Activated naive CD4-positive, alpha-beta T cell treated with anti-CD3 and anti-CD28 coated beads, Interleukin-2, amount 50 U/mL, for 72 hours (primary cell): ENCODE measurements at regions not wholly inside any gene's neighbourhood (a gene's known extent, or its start where the extent isn't known, plus 50 kb on each side); places are given as distances from the start of the nearest gene placed in this dataset.

Source experiments
- ATAC-seq, 2 donors: fragments of 150-1000 bp; cut with Tn5 transposase; 2 replicates each; pipeline ENCODE4 v1.10.0; 2021; ENCODE audit warnings: mild to moderate bottlenecking in 2 of 2, moderate library complexity in 2 of 2
- DNase-seq, 2 donors: peaks; one replicate each; pipeline ENCODE4 v3.0.0; 2021 to 2022; ENCODE audit warnings: low spot score in 2 of 2
- H3K27ac Mint-ChIP-seq, 2 donors: one replicate each; pipeline ENCODE4 v1.8.0; 2022; ENCODE audit warnings: mild to moderate bottlenecking in 2 of 2, mixed read lengths in 2 of 2
- H3K36me3 Mint-ChIP-seq, 2 donors: one replicate each; pipeline ENCODE4 v1.8.0; 2022; ENCODE audit warnings: mixed read lengths in 2 of 2
- H3K9me3 Mint-ChIP-seq, 2 donors: one replicate each; pipeline ENCODE4 v1.8.0; 2022; ENCODE audit warnings: mixed read lengths in 2 of 2

DNA sequence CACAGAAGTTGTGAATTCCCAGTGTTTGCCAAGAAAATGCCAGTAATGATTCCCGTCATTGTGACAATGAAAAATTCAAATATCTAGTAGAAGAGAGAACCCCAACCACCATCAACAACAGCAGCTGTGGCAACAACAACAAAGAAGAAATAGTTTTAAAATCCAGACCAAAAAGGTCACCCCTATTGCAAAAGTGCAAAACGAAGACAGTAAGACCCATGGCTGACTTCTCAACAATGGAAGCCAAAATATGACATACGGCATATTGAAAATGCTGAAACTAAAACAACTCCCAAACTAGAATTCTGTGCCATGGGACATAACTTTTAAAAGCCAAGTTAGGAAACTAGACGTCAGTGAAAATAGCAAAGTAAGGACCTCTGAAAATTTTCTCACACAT lies 270.6 kb downstream of the IRX2 start:
- ATAC-seq (no peak), DNase-seq (no peak)
- Mint-ChIP-seq H3K27ac (no peak overlapping the region), H3K9me3 (peaks cover 14 to 21% of the 10 kb centered on the region in 2 donors), H3K36me3 (peaks cover 8 to 10% of the 10 kb centered on the region in 2 donors)

DNA sequence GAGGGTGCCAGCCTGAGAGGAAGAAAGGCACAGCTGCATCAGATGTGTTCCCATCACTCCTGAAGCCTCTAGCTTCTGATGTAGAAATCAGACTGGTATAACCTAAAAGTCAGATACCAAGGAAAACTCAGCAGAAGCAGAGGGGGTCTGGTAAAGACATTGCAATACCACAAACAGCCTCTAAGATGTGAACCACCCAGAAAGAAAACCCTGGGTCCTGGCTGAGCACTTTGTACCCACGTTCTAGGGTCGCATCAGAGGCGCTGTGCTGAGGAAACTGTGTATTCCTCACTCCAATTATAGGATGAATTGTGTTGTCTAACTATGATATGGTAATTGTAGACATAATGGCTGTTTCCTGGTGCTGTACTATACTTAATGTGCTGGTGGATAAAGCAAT lies 275.6 kb downstream of the IRX2 start:
- peaks cover 3 to 4% of the 10 kb centered on the region in 2 donors for H3K9me3 Mint-ChIP-seq
- ATAC-seq = no peak
- no peaks in the 10 kb centered on the region for H3K36me3 Mint-ChIP-seq
- no peak for DNase-seq
- H3K27ac Mint-ChIP-seq = no peak overlapping the region

DNA sequence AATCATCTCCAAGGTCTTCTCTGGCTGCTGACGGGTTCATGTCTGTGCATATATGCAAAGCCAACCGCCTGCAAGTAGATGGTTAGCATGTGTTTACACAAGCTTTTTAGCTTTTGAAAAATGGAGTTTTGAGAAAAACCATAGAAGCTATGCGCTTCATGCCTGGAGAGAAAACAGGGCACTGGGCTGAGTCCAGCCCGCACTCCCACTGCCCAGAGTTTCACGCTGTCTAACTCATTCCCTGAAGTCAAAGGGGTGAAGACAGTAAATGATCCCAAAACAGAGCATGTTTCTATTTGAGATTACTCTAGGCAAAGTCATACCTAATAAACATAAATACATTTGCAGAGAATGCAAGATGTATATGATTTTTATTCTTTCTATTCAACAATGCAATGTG lies 278.8 kb downstream of the IRX2 start:
- peaks cover 4 to 7% of the 10 kb centered on the region in 2 donors for H3K9me3 Mint-ChIP-seq

DNA sequence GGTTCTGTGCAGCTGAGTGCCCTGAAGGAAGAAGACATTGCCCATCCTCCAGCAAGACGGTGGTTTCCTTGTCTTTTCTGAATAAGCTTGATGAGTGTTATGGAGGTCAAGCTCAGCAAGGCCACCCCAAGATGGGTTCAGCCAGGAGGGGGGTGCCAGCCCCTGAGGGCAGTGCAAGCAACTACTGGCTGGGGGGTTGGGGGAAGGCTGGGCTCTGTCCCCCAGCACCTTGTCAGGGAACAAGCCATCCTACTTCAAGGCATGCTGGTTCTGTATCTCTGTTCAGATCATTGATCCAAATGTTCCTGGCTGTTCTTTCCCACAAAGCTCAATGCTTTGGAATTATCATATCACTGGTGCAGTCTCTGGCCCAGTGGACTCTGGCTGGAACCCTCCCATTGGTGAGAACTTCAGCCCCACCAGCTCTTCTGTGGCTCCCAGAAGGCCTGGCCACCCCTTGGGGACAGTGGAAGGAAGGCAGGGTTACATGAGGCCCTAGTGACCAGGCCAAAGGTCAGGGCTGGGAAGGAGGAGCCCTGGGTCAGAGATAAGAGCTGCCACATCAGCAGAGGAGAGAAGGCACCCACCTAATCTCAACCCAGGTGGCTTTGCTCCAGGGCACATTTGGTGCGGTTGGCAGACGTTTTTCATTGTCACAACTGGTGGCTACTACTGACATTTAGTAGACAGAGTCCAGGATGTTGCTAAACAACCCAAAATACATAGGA lies 280.2 kb downstream of the IRX2 start:
- no peaks in the 10 kb centered on the region for H3K36me3 Mint-ChIP-seq
- peaks cover 3 to 4% of the 10 kb centered on the region in 2 donors for H3K9me3 Mint-ChIP-seq
- DNase-seq = no peak
- no peak overlapping the region for H3K27ac Mint-ChIP-seq
- no peak for ATAC-seq

More for the DNA sequence above, 278.8 kb downstream of the IRX2 start:
- Mint-ChIP-seq H3K27ac (no peak overlapping the region), H3K36me3 (no peaks in the 10 kb centered on the region)
- DNase-seq (no peak), ATAC-seq (no peak)

DNA sequence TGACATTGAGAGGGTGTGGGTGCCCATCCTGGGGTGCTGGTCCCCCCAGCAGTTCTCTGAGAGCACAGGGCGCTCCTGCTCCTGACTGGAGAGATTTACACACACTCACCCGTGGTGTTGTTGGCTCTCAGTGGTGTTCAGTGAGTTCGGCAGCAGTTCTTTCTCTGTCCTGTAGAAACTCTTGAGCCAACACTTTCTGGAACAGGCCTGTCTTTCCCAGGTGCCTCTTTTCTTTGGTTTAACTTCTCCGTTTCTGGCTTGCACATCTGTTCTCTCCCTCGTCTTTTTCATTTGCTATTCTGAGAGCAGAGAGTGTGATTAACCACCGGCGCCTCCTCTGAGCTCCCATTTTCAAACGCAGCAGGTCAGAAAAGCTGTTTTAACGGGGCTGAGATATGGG lies 284.5 kb downstream of the IRX2 start:
- H3K9me3 Mint-ChIP-seq = peaks cover 3 to 4% of the 10 kb centered on the region in 2 donors
- ATAC-seq (no peak), DNase-seq (no peak)
- no peak overlapping the region for H3K27ac Mint-ChIP-seq
- no peaks in the 10 kb centered on the region for H3K36me3 Mint-ChIP-seq

DNA sequence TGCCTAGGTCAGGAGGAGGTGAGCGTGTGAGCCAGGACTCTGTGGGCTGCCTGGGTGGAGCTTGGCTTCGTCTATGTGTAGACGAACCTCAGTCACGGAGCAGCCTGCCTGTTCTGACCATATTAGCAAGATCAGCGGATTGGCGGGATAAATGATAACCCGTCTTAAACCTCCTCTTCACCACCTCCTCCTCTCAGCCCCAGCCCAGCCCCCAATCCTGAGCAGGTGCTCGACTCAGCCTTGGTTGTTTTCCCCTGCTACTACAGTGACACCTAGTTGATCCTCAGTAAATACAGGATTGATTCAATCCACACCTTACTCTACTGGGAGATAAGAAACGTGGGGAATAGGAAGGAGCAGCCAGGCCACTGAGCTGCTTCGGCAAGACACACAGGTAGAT lies 286.1 kb downstream of the IRX2 start:
- no peak for DNase-seq
- Mint-ChIP-seq H3K36me3 (no peaks in the 10 kb centered on the region), H3K27ac (no peak overlapping the region)

DNA sequence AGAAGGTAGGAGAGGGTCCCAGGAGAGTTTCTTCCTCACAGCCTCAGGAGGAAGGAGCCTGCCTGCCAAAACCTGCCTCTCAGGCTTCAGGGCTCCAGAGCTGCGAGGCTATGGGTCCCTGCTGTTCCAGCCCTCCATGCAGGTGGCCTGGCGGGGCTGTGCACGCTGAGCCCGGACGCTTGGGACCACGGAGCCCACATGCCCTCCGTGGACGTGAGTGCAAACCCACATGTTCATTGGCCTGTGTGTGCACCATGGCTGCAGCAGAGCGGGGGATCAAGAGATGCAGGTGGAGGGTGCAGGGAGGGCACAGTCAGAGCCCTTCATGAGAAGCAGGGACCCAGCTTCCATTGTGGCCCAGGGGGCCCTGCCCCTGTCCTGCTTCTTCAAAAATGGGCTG lies 287.3 kb downstream of the IRX2 start:
- Mint-ChIP-seq H3K9me3 (peaks cover 0 to 3% of the 10 kb centered on the region in 2 donors), H3K36me3 (no peaks in the 10 kb centered on the region), H3K27ac (no peak overlapping the region)
- ATAC-seq (no peak), DNase-seq (no peak)

More for the DNA sequence above, 286.1 kb downstream of the IRX2 start:
- H3K9me3 Mint-ChIP-seq = peaks cover under 1% of the 10 kb centered on the region in 2 donors
- ATAC-seq = no peak

DNA sequence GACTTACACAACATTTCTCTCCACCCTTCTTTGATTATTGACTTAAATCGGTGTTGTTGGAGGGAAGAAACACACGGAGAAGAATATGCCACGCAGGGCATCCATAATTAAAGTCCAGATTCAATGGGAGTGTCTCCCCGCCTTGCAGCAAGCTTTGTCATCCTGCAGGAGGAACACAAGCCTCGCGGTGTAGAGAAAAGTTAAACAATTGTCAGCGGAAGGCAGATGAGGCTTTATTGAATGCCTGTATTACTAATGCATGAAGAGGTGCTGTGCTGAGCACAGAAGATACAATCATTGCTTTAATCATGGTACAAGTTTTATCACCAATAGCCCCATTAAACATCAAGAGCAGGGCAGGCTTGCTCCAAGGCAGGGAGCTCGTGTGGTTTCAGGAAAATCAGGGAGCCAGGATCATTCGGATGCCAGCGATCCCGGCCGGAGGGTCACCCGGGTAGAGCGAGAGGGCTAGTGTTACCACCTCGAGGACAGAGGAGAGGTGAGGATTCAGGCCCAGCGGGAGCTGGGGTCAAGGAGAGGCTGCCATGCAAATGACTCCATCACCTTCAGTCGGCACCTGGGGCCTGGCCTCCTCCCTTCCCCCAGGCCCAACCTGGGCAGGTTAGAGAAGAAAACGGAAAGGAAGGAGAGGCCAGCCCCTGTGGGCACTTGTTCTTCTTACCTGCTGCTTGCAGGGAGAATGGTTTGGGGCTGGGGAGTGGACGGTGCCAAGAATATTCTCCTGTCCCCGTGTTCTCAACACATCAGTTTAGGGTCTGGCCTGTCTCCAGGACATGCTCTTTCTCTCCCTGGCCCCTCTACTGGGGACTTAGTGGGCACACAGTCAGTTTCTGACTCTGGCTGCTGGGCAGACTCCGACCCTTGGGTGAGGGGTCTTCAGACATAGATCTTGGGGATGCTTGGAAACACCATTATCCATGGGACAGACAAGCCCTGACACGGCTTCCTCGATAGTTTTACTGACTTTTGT lies 289.5 kb downstream of the IRX2 start:
- H3K36me3 Mint-ChIP-seq = no peaks in the 10 kb centered on the region
- H3K9me3 Mint-ChIP-seq = peaks cover 0 to 3% of the 10 kb centered on the region in 2 donors
- no peak for ATAC-seq
- DNase-seq = no peak
- H3K27ac Mint-ChIP-seq = no peak overlapping the region

DNA sequence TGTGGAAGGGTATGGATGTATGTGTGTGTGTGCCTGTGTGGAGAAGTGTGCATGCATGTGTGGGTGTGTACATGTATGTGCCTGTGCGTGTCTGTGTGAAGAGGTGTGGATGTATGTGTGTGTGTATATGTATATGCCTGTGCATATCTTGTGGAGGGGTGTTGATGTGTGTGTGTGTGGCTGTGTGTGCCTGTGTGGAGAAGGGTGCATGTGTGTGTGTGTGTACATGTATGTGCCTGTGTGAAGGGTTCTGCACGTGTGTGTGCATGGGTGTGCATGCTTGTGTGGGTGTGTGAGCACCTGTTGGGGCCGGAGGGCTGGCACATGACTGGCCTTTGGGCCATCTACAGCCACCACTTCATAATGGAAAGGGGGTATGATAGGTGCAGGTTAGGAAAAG lies 291.4 kb downstream of the IRX2 start:
- peaks cover 0 to 3% of the 10 kb centered on the region in 2 donors for H3K9me3 Mint-ChIP-seq
- H3K36me3 Mint-ChIP-seq = no peaks in the 10 kb centered on the region
- no peak for ATAC-seq

DNA sequence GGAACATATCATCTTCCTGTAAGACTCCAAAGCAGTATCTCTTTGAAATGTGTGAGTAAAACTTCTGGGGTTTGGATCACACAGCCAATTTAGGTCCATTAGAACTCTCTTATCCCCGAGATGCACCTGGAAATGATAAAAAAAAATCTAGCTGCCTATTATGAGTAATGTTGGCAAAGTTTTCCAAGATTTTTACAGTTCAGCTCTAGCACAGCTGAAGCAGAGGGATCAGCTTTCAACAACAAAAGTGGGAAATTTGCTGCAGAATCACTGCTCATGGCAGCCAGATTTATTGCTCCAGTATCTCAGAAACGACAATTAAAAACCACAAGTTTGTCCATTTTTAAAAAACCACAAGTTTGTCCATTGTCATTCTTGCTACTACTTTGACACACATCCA lies 292.2 kb downstream of the IRX2 start:
- ATAC-seq (no peak), DNase-seq (no peak)
- peaks cover 0 to 3% of the 10 kb centered on the region in 2 donors for H3K9me3 Mint-ChIP-seq
- H3K36me3 Mint-ChIP-seq = no peaks in the 10 kb centered on the region
- no peak overlapping the region for H3K27ac Mint-ChIP-seq

More for the DNA sequence above, 291.4 kb downstream of the IRX2 start:
- no peak overlapping the region for H3K27ac Mint-ChIP-seq
- DNase-seq = no peak

DNA sequence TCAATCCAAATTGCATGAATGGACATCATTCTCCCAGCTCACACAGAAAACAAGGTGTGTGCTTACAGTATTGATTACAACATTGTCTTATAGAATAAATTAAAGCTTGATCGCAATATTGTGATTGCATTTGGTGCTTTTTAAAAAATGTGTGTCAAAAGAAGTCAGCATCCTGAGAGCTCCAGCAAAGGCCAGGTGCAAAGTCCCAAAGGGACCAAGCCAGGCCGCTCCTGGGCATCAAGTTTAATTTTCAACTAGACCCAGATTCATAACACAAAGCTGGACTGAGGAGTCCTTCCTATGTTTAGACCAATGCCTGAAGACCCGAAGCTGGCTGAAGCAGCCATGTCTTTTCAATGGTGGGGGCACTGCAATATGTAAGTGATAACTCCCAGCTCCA lies 295.6 kb downstream of the IRX2 start:
- no peak overlapping the region for H3K27ac Mint-ChIP-seq
- peaks cover 0 to 3% of the 10 kb centered on the region in 2 donors for H3K9me3 Mint-ChIP-seq
- DNase-seq = no peak
- no peaks in the 10 kb centered on the region for H3K36me3 Mint-ChIP-seq
- no peak for ATAC-seq

DNA sequence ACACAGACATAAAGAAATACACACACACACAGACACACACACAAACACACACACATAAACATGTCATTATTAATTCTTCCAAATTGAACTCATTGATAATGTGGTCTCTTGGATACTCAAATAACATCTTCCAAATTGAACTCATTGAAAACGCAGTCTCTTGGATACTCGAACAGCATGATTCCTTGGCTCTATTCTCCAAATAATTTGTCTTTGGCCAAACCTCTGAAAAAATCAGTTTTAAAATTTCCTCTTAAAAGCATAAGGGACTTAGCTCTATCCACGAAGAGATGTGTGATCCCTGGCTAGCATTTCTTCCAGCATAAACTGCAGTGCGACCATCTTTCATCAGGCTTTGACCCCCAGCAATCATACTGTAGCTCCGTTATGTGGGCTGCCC lies 296.6 kb downstream of the IRX2 start:
- ATAC-seq = no peak
- DNase-seq = no peak
- Mint-ChIP-seq H3K9me3 (peaks cover 0 to under 1% of the 10 kb centered on the region in 2 donors), H3K27ac (no peak overlapping the region), H3K36me3 (no peaks in the 10 kb centered on the region)

DNA sequence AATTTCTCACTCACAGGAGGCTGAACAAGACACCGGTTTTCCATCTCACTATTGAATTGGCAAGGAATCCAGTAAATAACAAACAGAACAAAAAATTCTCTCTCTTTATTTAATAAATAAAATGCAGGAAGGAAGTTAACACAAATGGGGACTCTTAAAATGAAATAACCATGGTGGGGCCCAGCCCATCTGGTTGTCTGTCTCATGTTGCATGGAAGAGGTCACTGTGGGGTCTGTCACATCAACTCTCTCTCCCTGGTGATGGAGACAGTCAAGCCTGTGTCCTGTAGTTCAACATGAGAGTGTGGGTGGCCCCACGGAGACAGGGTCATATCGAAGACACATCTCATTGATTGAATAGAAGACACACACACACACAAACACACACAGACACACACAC lies 297.7 kb downstream of the IRX2 start:
- H3K9me3 Mint-ChIP-seq = no peaks in the 10 kb centered on the region
- ATAC-seq (no peak), DNase-seq (no peak)
- no peaks in the 10 kb centered on the region for H3K36me3 Mint-ChIP-seq
- H3K27ac Mint-ChIP-seq = no peak overlapping the region

DNA sequence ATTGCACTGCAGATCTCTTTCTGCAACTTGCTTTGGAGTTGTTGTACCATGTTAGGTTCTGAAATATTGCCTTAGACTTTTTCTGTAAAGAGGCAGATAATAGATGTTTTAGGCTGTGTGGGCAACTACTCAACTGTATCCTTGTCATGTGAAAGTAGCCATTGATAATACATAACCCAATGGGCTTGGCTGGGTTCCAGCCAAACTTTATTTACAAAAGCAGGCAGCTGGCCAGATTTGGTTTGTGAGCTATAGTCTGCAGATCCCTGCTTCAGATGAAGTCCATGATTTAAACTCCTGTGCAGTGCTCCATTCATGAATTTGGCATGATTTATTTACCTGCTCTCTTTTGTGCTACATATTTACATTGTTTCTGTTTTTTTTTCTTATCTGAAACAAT lies 300.4 kb downstream of the IRX2 start:
- ATAC-seq (no peak), DNase-seq (no peak)
- H3K36me3 Mint-ChIP-seq = no peaks in the 10 kb centered on the region
- H3K9me3 Mint-ChIP-seq = peaks cover 13 to 14% of the 10 kb centered on the region in 2 donors
- H3K27ac Mint-ChIP-seq = no peak overlapping the region

DNA sequence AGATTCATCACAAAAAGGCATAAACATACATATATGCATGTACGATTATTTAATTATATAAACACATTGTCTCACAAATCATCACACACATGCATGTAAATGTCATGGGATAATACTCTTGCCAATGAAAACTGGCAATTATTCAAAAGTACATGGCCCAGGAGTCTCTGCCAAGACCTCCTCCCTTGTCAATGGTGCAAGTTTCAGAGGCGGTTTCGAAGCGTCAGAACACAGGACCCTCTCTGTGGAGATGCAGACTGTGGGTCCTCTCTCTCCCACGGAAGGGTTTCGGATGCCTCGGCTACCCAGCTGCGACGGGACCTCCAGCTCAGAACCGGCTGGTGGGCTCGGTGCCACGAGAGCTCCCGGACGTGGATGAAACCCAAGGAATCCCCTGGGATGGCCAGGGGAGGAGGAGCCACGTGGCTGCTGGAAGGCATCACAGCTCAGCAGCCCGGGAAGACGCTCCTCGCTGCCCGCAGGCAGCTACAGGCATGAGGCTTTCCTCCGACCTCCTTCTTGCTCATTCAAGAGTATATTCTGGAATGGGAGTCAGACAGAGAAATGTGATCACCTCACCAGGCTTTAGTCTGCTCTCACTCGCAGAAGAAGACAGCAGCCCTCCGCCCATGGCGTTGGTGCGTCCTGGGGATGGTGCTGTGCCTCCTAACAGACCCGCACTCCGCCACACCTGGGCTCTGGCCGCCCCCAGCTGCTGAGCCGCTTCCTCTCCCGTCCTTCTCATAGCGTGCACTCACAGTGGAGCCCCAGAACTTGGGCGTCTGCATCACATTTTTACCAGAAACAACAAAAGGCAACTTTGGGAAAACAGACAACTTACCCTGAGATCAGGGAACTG lies 308.8 kb downstream of the IRX2 start:
- DNase-seq (no peak), ATAC-seq (no peak)
- peaks cover 8% of the 10 kb centered on the region in 2 donors for H3K9me3 Mint-ChIP-seq
- no peak overlapping the region for H3K27ac Mint-ChIP-seq
- no peaks in the 10 kb centered on the region for H3K36me3 Mint-ChIP-seq

DNA sequence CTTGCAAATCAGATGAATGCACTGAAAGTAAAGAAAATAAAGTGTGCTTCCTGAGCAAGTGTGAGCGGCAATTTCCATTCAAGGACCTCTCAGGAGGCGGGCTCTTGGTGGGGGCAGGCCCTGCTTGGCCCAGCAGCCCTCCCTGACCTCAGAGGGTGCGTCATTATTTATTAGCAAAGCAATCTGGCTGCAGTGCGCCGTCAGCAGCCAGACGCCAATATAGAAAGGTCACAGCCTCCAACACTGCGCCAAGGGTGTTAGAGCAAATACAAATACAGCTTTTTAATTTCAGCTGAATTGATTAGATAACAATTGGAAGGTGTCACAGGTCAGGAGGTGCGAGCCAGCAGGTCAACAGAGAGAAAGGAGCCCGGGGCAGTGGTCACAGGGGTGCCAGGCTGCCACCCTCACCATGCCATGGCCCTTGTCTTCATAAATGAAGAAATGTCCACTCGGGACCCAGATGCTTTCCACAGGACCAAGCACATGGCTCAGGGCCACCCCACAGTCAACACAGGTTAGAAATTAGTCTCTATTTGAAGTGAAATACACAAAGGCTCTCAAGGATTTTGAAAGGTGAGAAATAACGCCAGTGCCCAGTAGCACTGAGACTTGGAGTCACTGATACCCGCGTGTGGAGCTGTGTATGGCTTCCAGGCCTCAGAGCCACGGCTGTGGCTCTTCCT lies 309.8 kb downstream of the IRX2 start:
- DNase-seq (no peak), ATAC-seq (no peak)
- Mint-ChIP-seq H3K9me3 (no peaks in the 10 kb centered on the region), H3K27ac (no peak overlapping the region), H3K36me3 (no peaks in the 10 kb centered on the region)
